Naive B cell (primary cell): ENCODE measurements at regions not wholly inside any gene's neighbourhood (a gene's known extent, or its start where the extent isn't known, plus 50 kb on each side); places are given as distances from the start of the nearest gene placed in this dataset.

Experiments
- ATAC-seq, 2 donors: fragments of 150-1000 bp; cut with Tn5 transposase; 2 replicates each; pipeline ENCODE4 v1.10.0; 2021; ENCODE audit warnings: low read depth in 2 of 2, mild to moderate bottlenecking in 2 of 2, moderate library complexity in 2 of 2
- DNase-seq: peaks from one replicate; pipeline ENCODE4 v3.0.0; 2022
- H3K27ac Mint-ChIP-seq, 6 donors: one replicate each; pipeline ENCODE4 v1.8.0; 2020 to 2022; ENCODE audit warnings: mild to moderate bottlenecking in 6 of 6, mixed read lengths in 6 of 6, moderate library complexity in 5 of 6, inconsistent platforms in 2 of 6
- H3K27me3 Mint-ChIP-seq, 3 donors: one replicate each; pipeline ENCODE4 v1.8.0; 2021 to 2022; ENCODE audit warnings: mixed read lengths in 3 of 3, mild to moderate bottlenecking in 1 of 3
- H3K36me3 Mint-ChIP-seq, 2 donors: one replicate each; pipeline ENCODE4 v1.8.0; 2020 to 2022; ENCODE audit warnings: mixed read lengths in 2 of 2, inconsistent platforms in 1 of 2, mild to moderate bottlenecking in 1 of 2
- H3K4me1 Mint-ChIP-seq, 3 donors: one replicate each; pipeline ENCODE4 v1.8.0; 2020 to 2022; ENCODE audit warnings: mixed read lengths in 3 of 3, inconsistent platforms in 1 of 3, mild to moderate bottlenecking in 1 of 3, moderate library complexity in 1 of 3
- H3K4me3 Mint-ChIP-seq, 8 donors: one replicate each; pipeline ENCODE4 v1.8.0; 2020 to 2022; ENCODE audit warnings: mild to moderate bottlenecking in 8 of 8, mixed read lengths in 8 of 8, moderate library complexity in 8 of 8, inconsistent platforms in 2 of 8
- H3K9me3 Mint-ChIP-seq, 7 donors: one replicate each; pipeline ENCODE4 v1.8.0; 2020 to 2022; ENCODE audit warnings: mixed read lengths in 7 of 7, mild to moderate bottlenecking in 5 of 7, inconsistent platforms in 2 of 7, moderate library complexity in 1 of 7

DNA sequence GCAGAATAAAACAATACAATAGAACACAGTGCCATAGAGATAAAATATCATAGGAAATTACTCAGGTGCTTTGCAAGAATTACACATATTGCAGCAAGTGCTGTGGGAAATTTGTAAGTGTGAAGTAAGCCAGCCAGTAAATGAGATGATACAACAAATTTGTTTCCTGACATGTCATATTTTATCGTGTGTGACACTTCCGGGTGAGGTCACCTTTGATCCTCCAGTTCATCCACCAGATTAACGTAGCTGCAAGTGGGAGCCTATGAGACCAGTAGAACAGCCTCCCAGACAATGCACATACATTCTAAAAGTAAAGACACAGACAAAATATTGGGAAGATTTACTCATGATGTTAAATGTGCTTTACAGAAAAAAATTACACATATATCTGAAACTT is 72.2 kb downstream of the PRDM9 start:
- Mint-ChIP-seq H3K4me3 (no peak overlapping the region), H3K9me3 (peaks cover 0 to 6% (median 0%) of the 10 kb centered on the region in 7 donors), H3K4me1 (no peaks in the 10 kb centered on the region), H3K27me3 (no peaks in the 10 kb centered on the region), H3K27ac (no peak overlapping the region), H3K36me3 (no peaks in the 10 kb centered on the region)
- ATAC-seq (no peak), DNase-seq (no peak)

DNA sequence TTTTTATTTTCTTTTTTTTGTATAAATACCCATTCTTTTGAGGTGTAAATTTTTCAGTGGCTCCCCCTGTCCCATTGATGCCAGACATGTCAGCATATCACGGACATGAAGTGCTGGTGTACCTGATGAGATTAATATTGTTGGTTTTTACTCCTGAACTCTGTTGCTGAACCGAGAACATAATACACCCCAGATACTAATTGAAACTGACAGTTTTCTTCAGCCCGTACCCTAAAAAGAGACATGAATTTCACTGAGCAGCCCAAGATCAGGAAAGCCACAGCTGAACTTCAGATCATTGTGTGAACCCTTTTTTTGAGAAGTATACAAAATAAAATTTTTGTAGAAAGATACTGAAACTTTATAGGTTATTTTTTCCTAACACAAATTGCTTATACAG is 75.7 kb downstream of the PRDM9 start:
- Mint-ChIP-seq H3K4me3 (no peak overlapping the region), H3K27ac (no peak overlapping the region), H3K4me1 (no peaks in the 10 kb centered on the region), H3K36me3 (no peaks in the 10 kb centered on the region), H3K27me3 (no peaks in the 10 kb centered on the region), H3K9me3 (peaks cover 0 to 2% (median 0%) of the 10 kb centered on the region in 7 donors)
- ATAC-seq (no peak), DNase-seq (no peak)

DNA sequence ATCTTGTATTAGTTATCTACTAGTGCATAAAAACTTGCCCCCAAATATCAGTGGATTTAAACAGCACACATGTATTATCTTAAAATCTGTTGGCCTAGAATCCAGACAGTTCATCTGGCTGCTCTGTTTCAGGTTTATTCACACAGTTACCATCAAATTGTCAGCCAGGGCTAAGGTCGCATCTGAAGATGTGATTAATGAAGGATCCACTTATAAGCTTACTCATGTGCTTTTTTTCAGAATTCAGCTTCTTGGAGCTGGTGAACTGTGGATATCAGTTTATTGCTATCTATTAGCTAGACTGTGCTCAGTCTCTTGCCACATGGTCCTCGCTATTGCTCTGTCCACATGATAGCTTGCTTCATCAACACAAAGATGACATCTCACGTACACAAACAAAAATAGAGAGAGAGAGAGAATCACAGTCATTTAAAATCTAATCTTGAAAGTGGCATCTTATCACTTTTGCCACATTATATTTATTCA is 81.5 kb downstream of the PRDM9 start:
- H3K36me3 Mint-ChIP-seq = no peaks in the 10 kb centered on the region
- no peak overlapping the region for H3K4me3 Mint-ChIP-seq
- H3K4me1 Mint-ChIP-seq = no peaks in the 10 kb centered on the region
- no peak for ATAC-seq
- H3K27me3 Mint-ChIP-seq = no peaks in the 10 kb centered on the region
- no peak overlapping the region for H3K27ac Mint-ChIP-seq
- no peak for DNase-seq
- H3K9me3 Mint-ChIP-seq = peaks cover 0 to 13% (median 0%) of the 10 kb centered on the region in 7 donors

DNA sequence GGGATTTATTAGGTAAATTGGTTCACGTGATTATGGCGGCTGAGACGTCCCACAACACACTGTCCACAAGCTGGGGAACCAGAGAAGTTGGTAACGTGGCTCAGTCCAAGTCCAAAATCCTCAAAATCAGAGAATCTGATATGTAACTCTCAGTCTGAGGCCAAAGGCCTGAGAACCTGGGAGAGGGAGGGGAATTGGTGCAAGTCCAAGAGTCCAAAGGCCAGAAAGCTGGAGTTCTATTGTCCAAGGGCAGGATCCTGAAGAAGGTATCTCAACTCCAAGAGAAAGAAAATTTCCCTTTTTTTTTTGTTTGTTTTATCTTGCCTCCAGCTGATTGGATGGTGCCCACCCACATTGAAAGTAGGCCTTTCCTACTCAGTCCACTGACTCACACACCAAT is 83.8 kb downstream of the PRDM9 start:
- Mint-ChIP-seq H3K36me3 (no peaks in the 10 kb centered on the region), H3K27ac (no peak overlapping the region), H3K27me3 (no peaks in the 10 kb centered on the region), H3K4me1 (no peaks in the 10 kb centered on the region), H3K9me3 (peaks cover 0 to 13% (median 0%) of the 10 kb centered on the region in 7 donors), H3K4me3 (no peak overlapping the region)
- DNase-seq (no peak), ATAC-seq (no peak)

DNA sequence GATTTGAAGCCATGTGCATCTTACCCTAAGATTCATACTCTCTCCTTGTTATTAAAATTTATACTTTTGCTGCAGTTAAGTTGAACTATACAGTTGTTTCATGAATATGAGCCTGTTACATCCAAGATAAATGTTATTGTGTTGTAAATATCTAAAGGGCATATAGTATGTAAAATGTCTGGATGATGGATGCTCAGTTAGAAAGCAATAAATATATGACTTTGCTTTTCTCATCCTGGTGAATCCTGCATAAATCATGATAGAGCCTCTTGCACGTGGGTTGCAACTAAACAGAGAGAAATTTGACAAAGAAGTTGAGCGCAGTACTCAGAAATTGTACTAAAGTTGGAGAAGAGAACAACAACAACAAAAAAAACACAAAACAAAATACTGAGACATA is 99.5 kb downstream of the PRDM9 start:
- Mint-ChIP-seq H3K36me3 (no peaks in the 10 kb centered on the region), H3K4me3 (no peak overlapping the region), H3K9me3 (peaks cover 0 to 8% (median 3%) of the 10 kb centered on the region in 7 donors), H3K27ac (no peak overlapping the region), H3K27me3 (no peaks in the 10 kb centered on the region), H3K4me1 (no peaks in the 10 kb centered on the region)
- ATAC-seq = no peak
- DNase-seq = no peak

DNA sequence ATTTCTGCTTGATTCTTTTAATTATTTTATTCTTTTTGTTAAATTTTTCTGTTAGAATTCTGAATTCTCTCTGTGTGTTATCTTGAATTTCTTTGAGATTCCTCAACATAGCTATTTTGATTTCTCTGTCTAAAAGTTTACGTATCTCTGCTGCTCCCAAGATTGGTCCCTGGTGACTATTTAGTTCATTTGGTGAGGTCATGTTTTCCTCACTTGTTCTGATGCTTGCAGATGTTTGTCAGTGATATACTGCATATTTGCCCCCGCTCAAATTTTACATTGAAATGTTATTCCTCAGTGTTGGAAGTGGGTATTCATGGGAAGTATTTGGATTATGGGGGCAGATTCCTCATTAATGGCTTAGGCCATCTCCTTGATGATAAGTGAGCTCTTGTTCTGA is 105.3 kb downstream of the PRDM9 start:
- H3K9me3 Mint-ChIP-seq = peaks cover 0 to 16% (median 11%) of the 10 kb centered on the region in 7 donors

DNA sequence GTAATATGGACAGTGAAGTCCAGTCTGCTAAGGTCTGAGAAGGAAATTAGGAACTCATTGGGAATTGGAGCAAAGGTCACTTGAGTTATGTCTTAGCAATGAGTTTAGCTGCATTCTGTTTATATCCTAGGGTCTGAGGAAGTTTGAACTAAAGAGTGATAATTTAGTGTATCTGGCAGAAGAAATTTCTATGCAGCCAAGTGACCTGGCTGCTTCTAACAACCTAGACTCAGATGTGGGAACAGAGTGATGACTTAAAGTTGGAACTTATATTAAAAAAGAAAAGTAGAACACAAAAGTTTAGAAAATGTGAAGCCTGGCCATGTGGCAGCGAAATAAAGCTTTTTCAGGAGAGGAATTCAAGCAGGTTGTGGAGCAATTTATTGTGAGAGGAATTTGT is 106.2 kb downstream of the PRDM9 start:
- DNase-seq (no peak), ATAC-seq (no peak)
- Mint-ChIP-seq H3K4me1 (no peaks in the 10 kb centered on the region), H3K36me3 (no peaks in the 10 kb centered on the region), H3K27ac (no peak overlapping the region), H3K9me3 (peaks cover 0 to 15% (median 9%) of the 10 kb centered on the region in 7 donors), H3K4me3 (no peak overlapping the region), H3K27me3 (no peaks in the 10 kb centered on the region)

More for the DNA sequence above, 105.3 kb downstream of the PRDM9 start:
- Mint-ChIP-seq H3K27ac (no peak overlapping the region), H3K4me1 (no peaks in the 10 kb centered on the region), H3K36me3 (no peaks in the 10 kb centered on the region), H3K27me3 (no peaks in the 10 kb centered on the region), H3K4me3 (no peak overlapping the region)
- DNase-seq (no peak), ATAC-seq (no peak)

DNA sequence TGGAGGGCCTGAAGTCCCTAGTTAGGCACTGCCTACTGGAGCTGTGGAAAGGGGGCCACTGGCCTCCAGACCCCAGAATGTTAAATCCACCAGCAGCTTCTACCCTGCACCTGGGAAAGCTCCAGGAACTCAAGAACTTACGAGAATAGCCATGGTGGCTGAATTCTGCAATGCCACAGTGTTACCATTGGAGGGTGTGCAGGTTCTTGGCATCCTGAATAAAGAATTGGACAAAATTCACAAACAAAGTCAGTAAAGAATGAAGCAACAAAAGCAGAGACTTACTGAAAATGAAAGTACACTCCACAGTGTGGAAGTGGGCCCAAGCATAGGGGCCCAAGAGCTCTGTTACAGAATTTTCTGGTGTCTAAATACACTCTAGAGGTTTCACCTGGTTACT is 107.0 kb downstream of the PRDM9 start:
- H3K4me3 Mint-ChIP-seq = no peak overlapping the region
- no peaks in the 10 kb centered on the region for H3K36me3 Mint-ChIP-seq
- ATAC-seq = no peak
- no peak for DNase-seq
- no peak overlapping the region for H3K27ac Mint-ChIP-seq
- no peaks in the 10 kb centered on the region for H3K27me3 Mint-ChIP-seq
- H3K9me3 Mint-ChIP-seq = peaks cover 0 to 15% (median 9%) of the 10 kb centered on the region in 7 donors
- H3K4me1 Mint-ChIP-seq = no peaks in the 10 kb centered on the region

DNA sequence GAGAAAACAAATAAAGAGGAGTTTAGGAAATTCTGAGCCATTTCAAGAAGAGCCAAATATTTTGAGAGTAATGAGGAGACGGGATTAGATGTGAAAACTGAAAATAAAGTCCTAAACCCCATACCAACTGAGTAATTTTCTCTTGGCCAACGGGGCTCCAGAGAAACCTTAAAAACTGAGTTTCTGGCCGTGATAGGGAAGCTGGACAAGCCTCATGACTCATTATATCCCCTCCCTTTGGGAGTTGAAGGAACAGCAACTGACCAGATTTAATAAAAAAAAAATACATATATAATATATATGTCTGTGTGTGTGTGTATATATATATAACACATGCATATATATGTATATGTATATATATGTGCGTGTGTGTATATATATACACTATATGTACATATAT is 119.6 kb downstream of the PRDM9 start:
- Mint-ChIP-seq H3K4me3 (no peak overlapping the region), H3K4me1 (no peaks in the 10 kb centered on the region), H3K27me3 (no peaks in the 10 kb centered on the region), H3K36me3 (no peaks in the 10 kb centered on the region), H3K27ac (no peak overlapping the region), H3K9me3 (peaks cover 0 to 2% (median 0%) of the 10 kb centered on the region in 7 donors)
- DNase-seq (no peak), ATAC-seq (no peak)

DNA sequence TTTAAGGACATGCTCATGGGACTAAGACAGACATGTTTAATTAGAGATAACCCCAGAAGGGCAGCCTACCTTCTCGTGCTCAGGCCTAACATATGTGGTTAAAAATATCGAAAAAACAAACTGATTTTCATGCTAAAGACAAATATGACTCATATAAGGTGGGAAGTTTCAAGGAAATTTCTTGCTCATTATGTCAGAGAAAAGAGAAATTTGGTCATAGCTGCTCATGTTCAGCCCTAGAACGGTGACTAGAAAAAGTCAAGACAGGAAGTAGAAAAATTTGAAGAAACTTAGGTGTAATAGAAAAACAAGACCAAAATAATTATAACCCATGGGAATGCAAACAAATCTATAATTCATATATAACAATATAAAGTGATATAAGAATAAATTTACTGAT is 120.6 kb downstream of the PRDM9 start:
- peaks cover 0 to 2% (median 0%) of the 10 kb centered on the region in 7 donors for H3K9me3 Mint-ChIP-seq
- no peak for ATAC-seq
- no peak overlapping the region for H3K27ac Mint-ChIP-seq
- no peaks in the 10 kb centered on the region for H3K4me1 Mint-ChIP-seq
- no peak overlapping the region for H3K4me3 Mint-ChIP-seq
- H3K36me3 Mint-ChIP-seq = no peaks in the 10 kb centered on the region
- no peaks in the 10 kb centered on the region for H3K27me3 Mint-ChIP-seq
- DNase-seq = no peak

DNA sequence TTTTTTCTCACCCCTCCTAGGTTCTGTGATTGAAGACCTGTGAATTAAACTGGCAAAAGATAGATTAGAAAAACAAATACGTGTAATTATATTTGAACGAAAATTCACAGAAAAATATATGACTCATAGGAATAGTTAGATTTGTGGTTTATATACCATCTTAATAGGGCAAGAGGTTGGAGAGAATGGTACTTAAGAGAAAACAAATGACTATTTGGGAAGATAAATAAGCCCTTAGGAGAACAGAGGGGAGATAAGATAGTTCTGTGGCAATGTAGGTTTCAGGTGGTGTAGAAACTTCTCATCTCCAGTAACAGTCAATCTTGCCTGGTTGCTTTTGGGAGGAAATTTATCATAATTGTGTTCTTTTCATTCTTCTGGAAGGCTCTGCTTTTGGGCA is 122.0 kb downstream of the PRDM9 start:
- no peak overlapping the region for H3K4me3 Mint-ChIP-seq
- no peaks in the 10 kb centered on the region for H3K27me3 Mint-ChIP-seq
- no peak overlapping the region for H3K27ac Mint-ChIP-seq
- ATAC-seq = no peak
- no peaks in the 10 kb centered on the region for H3K36me3 Mint-ChIP-seq
- H3K4me1 Mint-ChIP-seq = no peaks in the 10 kb centered on the region
- DNase-seq = no peak
- peaks cover 0 to 2% (median 0%) of the 10 kb centered on the region in 7 donors for H3K9me3 Mint-ChIP-seq

DNA sequence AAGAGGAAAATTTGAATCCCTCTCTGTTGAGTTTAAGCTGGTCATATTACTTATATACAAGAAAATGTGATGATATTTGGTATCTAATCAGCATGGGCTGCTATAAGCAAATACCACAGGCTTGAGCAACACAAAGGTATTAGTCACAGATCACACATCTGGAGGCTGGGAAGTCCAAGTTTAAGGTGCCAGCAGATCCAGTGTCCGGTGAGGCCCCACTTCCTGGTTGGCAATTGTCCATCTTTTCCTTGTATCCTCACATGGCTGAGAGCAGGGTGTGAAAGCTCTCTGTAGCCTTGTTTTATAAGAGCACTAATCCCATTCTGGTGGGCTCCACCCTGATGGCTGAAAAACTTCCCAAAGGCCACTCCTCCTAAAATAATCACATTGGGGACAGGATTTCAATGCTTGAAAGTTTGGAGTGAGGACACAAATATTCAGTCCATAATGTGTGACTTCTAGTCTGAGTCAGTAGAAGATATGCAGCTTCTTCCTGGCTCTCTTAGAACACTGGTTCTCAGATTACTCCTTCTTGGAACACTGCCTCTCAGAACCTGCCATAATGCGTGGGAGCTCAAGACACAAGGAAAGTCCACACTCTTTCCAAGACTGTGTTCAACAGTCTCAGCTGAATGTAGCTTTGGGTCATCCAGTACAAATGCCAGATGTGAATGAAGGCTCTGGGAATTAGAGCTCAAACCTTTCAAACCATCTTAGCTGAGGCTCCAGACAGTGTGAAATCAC is 124.1 kb downstream of the PRDM9 start:
- Mint-ChIP-seq H3K27me3 (no peaks in the 10 kb centered on the region), H3K4me3 (no peak overlapping the region), H3K9me3 (peaks cover 0 to 6% (median 0%) of the 10 kb centered on the region in 7 donors), H3K36me3 (no peaks in the 10 kb centered on the region), H3K4me1 (no peaks in the 10 kb centered on the region), H3K27ac (no peak overlapping the region)
- DNase-seq (no peak), ATAC-seq (no peak)

DNA sequence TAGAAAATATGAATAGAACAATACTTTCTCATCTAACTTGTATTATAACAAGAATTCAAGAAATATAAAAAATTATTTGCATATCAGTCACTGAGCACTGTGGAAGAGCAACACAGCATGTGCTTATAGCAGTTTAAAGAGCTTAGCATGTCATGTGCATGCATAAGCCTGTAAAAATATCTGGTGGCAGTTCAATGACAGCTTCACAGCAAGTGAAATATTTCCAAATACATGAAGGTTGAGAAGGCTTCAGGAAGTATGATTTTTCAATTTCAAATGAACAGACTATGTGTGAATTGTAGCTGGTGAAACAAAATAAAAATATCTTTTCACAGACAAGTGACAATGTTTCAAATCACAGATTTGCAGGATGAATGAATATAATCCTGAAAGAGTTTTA is 128.5 kb downstream of the PRDM9 start:
- ATAC-seq = no peak
- Mint-ChIP-seq H3K4me3 (no peak overlapping the region), H3K9me3 (peaks cover 0 to 6% (median 2%) of the 10 kb centered on the region in 7 donors), H3K27me3 (no peaks in the 10 kb centered on the region), H3K36me3 (no peaks in the 10 kb centered on the region), H3K4me1 (no peaks in the 10 kb centered on the region), H3K27ac (no peak overlapping the region)
- DNase-seq = no peak

DNA sequence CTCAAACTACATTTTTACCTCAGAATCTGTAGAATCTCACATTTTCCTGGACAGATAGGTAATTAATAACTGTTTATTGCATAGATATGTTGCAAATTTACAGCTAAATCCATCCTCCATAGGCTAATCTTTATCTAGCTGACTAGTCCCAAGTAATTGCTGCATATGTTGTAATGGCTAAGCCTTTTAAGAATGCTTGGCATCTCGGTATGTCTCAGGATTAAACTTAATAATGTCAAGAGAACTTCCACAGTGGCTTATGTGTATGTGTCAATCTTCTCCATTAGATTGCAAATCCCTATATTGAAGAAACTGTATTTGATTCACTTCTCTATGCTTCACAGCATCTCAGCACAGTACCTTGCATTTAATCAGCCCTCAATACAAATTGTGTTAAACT is 131.9 kb downstream of the PRDM9 start:
- H3K4me3 Mint-ChIP-seq = no peak overlapping the region
- no peak for ATAC-seq
- no peaks in the 10 kb centered on the region for H3K27me3 Mint-ChIP-seq
- no peak overlapping the region for H3K27ac Mint-ChIP-seq
- H3K9me3 Mint-ChIP-seq = peaks cover 4 to 12% (median 8%) of the 10 kb centered on the region in 7 donors
- H3K36me3 Mint-ChIP-seq = no peaks in the 10 kb centered on the region
- no peak for DNase-seq
- no peaks in the 10 kb centered on the region for H3K4me1 Mint-ChIP-seq
